ENCODE measurements at regions not wholly inside any gene's neighbourhood (a gene's known extent, or its start where the extent isn't known, plus 50 kb on each side); places are given as distances from the start of the nearest gene placed in this dataset.

GRCh38 chr13:21318891-21319532 lies 140.1 kb downstream of the ZDHHC20 start:
- no peak for DNase-seq (ENCODE audit: low read depth in 2 of 2)

- DNase-seq (ENCODE audit: low read depth in 2 of 2) = no peak
Observed at GRCh38 chr13:21319869-21320641, 139.0 kb downstream of the ZDHHC20 start.

- no peak for DNase-seq (ENCODE audit: low read depth in 2 of 2)
Observed at GRCh38 chr13:21320642-21321034, 138.5 kb downstream of the ZDHHC20 start.

- no peak for DNase-seq (ENCODE audit: low read depth in 2 of 2)
Observed at GRCh38 chr13:21321269-21321668, 137.8 kb downstream of the ZDHHC20 start.

- DNase-seq (ENCODE audit: low read depth in 2 of 2) = no peak
Observed at GRCh38 chr13:21322327-21322965, 136.7 kb downstream of the ZDHHC20 start.
